Adrenal gland (tissue), 5 donors: ENCODE measurements at regions not wholly inside any gene's neighbourhood (a gene's known extent, or its start where the extent isn't known, plus 50 kb on each side); places are given as distances from the start of the nearest gene placed in this dataset.

Source experiments
- POLR2A ChIP-seq, 2 donors: fragments of 450-650 bp; IDR thresholded peaks; one replicate each; pipeline ENCODE4 v1.6.1; 2017; ENCODE audit warnings: antibody characterized with exemption in 2 of 2, mild to moderate bottlenecking in 2 of 2, moderate library complexity in 1 of 2
- TF ChIP-seq, protein P1 (sequence below), 6 experiments: fragments of 450-650 bp in 4 of 6; fragments of 200-600 bp in 2 of 6; sonication (generic) in 1 of 6; IDR thresholded peaks; 1 replicate in 5 of 6; 2 replicates in 1 of 6; pipeline versions ENCODE4 v1.5.1 to v1.8.0; 2016 to 2021; ENCODE audit warnings: antibody characterized with exemption in 6 of 6, mild to moderate bottlenecking in 2 of 6, moderate library complexity in 1 of 6
- donor health status: DM: no; HTN: no; CAD: no.

DNA sequence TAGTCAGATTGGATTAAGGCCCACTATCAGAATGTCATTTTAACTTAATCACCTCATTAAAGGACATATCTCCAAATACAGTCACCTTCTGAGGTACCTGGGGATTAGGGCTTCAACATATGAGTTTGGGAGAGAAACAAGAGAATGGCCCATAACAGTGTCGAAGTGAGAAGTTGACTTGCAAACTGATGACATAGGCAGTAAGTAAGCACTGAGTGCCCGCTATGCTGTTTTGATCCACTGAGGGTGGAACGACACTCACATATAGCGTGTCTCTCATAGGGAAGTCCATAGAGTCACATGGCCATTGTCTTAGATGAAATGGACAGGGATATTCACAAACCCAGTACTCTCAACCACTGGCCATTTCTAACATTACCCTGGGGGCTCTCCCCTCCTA, 264.2 kb downstream of the SAMD5 start:
- TF ChIP-seq, protein P1, sequence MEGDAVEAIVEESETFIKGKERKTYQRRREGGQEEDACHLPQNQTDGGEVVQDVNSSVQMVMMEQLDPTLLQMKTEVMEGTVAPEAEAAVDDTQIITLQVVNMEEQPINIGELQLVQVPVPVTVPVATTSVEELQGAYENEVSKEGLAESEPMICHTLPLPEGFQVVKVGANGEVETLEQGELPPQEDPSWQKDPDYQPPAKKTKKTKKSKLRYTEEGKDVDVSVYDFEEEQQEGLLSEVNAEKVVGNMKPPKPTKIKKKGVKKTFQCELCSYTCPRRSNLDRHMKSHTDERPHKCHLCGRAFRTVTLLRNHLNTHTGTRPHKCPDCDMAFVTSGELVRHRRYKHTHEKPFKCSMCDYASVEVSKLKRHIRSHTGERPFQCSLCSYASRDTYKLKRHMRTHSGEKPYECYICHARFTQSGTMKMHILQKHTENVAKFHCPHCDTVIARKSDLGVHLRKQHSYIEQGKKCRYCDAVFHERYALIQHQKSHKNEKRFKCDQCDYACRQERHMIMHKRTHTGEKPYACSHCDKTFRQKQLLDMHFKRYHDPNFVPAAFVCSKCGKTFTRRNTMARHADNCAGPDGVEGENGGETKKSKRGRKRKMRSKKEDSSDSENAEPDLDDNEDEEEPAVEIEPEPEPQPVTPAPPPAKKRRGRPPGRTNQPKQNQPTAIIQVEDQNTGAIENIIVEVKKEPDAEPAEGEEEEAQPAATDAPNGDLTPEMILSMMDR (IDR thresholded peaks at IDR 0.05): no peak
- no peak for TF ChIP-seq POLR2A (IDR thresholded peaks at IDR 0.05)
